NOMO-1 treated with DMSO at 0.1 percent for 48 hours (cell line): ENCODE measurements at regions not wholly inside any gene's neighbourhood (a gene's known extent, or its start where the extent isn't known, plus 50 kb on each side); places are given as distances from the start of the nearest gene placed in this dataset.

Experiments
- DNase-seq: peaks from one replicate; lab custom pipeline; 2025; ENCODE audit not compliant: unreplicated experiment; lab: John Stamatoyannopoulos, UW

DNA sequence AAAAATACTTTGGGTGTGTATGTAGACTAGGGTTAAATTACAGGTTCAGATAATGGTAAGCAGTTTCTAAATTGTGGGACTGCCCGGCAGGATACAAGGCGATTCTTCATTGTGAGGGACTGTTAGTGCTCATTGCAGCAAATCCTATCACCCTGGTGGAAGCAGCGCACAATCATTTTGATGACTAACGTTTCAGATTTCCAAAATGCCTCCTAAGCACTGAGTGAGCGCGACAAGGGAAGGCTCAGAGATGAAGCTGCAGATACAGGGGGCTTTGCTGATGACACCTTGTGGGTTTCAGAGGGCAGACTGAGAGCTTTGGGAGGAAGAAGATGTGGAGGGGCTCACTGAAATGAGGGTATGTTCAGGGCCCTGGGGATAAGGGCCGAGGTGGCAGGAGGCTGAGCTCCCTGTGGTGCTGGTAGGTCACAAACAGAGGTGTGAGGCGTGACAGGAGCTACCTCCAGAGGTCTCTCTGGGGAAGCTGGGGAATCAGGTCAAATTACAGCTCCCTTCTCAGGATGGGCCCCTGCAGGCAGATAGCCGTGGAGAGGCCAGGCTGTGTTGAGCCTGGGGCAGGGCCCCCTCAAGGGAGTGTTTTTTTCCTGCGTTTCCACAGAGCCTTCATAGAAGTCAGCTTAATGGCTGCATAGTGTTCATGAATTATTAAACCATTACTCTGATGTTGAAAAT lies 84.5 kb upstream of the FYN start:
- no peak for DNase-seq

DNA sequence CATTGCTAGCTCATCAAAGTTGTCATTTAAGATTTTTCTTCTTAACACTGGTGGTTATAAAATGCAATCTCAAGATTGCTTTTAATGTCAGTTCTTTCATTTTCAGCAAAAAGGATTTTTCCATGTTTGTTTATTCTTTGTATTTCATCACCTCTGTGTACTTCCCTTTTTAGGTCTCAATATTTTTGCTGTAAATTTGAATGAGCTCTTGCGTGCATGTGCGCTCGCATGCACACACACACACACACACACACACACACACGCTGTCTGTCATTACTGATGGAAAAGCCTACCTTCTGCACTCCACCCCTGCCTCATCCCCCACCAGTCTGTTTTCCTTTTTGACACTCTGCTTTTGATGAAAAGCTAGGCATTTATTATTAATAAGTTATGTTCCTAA lies 85.3 kb upstream of the FYN start:
- DNase-seq: peak; percentile 76

DNA sequence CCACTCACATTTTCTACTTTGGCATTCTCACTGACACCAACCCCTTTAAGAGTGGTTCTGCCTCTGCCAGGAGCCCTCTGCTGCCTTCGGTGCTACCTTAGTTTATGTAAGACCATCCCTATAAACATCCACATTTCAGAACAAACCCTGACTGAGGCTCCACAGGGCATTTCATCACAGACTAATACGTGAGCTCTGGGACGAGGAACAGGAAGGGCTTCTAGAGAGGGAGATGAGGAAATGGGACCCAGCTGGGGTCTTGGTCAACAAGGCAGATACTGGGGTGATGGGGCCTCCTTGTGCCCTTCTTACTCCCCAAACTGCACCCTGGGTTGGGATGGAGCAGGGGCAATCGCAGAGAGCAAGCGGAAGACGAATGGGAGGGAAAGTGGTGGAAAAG lies 86.5 kb upstream of the FYN start:
- no peak for DNase-seq

DNA sequence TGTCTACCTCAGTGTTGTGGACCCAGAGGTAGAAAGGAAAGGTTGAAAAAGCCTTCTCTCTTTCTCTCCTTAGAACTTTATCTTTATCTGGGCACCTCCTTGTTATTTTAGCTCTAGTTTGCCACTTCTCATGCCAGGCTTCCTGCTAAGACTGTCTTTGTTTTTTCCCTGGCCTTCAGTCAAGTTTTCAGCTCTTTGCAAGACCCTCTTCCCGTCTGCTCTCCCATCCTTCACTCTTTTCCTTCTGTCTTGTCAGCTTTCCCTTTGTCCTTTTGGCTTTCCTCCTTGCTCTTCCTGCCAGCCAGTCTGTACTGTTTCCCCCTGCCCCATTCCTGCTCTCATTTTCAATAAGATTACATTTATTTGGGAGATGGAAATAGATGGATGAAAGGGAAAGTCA lies 86.8 kb upstream of the CCN6 start:
- DNase-seq: no peak

DNA sequence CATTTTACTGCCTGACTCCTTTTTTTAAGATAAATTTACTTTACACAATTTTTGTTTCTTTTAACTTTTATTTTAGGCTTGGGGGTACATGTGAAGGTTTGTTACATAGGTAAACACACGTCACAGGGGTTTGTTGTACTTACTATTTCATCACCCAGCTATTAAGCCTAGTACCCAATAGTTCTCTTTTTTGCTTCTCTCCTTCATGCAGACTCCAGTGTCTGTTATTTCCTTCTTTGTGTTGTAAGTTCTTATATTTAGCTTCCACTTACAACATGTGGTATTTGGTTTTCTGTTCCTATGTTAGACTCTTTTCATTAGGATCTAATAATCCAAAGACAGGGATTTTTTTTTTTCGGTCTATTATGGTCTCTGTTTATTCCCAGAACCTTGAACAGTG lies 83.5 kb upstream of the CCN6 start:
- DNase-seq: peak; percentile 92

DNA sequence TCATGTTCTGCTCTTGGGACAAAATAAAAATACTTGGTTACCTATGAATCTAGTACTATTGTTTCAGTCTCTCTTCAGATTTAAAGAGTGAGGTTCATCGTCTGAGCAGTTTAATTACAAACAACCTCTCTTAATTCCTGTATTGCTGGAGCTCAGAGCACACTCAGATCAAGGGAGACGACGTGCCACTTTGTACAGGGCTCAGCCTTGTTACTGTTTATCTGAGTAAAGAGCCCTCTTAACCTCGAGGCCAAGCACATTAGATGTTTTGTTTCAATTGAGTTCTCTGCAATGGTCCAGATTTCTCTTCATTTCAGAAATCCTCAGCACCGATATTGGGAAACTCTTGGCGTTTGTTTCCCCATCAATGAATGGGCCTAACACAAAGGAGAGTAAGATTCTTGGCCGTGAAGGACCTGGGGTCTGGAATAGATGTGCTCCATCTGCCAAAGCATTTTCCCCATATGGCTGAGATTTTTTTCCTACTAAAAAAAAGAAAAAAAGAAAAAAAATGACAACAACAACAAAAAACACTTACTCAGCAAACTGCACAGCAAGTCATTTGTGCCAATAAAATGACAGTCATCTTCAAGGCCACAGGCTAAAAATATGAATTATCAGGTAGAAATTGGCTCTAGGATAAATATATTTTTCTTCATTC lies 82.6 kb upstream of the CCN6 start:
- DNase-seq: no peak

DNA sequence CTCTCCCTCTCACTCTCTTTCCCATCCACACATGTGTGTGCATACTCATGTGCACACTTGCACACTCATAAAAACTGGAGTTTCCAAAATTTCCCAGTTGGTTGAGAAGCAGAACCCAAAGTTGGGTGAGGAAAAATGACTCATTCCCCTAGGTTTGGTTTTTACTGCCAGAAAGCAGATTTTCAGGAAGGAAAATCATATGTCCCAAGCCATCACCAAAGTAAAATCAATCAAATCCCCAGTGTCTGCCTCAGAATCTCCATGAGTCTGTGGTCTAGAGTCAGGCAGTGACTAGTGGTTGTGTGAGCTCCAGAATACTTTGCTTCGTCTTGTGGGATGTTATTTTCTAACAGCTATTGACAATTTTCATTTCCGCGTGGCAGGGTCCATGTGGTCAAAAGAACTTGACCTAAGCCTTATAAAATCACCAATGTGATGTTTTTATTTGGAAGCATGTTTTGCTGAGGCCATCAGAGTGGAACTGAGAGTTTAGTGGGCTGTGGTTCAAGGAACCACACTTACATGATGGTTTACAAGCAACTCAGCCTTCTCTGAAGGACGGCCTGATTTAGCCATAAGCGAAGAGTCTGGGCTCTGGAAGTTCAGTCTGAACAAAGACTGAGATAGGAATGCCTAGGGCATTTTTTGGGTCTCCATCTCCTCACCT lies 81.9 kb upstream of the CCN6 start:
- DNase-seq: no peak

DNA sequence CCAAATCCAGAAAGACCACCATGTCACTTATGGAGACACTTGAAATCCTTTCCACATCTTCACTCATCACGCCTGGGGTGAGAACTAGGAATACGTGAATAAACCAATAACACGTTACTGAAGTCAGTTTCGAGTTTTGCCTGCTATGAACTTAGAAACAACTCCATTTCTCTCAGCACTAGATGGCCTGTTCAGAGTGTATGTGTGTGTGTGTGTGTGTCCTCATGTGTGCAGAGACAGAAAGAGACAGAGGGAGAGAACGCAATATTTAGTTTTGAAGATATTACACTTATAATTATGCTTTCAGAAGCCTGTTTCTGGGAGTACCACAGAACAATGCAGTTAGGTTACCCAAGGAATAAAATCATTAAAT lies 81.2 kb upstream of the CCN6 start:
- DNase-seq: no peak

DNA sequence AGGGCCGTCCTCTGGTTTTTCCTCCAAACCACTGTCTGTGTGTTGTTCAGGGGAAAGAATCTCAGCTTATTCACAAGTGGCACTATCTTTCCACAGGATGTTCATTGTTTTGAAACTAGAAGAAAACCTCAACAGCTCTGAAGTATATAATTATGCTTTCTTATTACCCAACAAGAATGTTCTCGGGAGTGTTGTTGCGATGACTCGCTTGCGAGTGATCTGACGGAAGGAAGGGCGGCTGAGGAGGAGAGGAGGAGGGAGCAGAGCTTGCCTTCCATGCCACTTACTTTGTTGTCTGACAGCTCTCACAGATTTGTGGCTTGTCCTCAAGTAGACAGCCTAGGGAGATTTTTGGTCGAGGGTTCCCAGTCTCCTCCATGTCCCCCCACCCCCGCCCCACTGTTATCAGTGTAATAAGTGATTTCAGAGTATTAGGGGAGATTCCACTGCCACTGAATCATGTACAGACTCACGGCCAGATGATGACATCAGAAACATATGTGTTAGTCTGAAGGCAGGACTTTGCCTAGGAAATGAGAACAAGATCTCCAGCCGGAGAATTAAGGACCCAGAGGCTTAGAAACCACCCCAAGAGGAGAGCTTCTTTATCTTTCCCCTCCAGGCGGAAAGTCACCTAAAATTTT lies 80.7 kb upstream of the CCN6 start:
- peak; percentile 89 for DNase-seq

DNA sequence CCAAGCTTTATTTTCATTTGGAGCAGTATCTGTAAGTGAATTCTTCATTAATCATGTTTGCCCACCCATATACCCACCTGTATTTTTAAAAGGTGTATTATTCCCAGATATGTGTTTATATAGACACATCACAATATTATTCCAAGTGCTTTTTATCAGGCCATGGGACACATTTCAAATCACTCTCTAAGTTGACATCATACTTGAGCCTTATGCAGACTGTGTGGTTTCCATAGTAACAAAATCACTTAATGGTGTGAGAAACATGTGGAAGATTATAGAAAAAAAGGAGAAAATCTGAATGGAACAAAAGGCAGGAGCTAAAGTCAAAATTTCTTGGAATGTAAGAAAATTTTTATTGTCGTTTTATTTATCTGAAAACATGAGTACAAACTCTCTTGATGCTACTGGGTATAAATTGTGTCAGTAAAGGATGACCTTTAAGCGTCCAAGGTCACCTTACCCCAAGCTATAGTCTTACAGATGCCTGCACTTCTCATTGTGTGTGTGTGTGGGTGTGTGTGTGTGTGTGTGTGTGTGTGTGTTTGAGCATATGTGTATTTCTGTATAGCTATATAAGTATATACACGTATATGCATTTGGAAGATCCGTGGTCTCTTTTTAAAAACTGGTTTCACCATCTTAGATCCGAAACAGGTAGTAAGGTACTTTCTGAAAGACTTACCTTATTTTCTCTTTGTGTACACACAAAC lies 79.8 kb upstream of the CCN6 start:
- no peak for DNase-seq

DNA sequence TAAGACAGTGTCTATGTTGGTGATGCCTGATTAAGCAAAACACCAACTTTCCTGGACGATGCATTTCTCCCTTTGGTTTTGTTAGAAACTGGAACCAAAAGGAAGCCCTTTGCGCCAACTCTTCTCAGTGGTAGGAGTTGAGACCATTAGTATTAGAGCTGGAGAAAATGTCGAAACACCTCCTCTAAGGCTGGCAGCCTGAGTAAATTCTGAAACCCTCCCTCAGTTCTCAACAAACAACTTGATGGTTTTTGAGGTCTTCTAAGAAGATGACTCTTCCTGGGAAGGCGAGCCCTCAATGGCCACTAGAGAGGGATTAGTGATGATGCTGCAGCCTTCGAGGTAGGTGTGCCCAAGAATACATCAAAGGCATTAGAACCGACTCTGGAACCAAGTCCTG lies 78.4 kb upstream of the CCN6 start:
- DNase-seq: no peak

DNA sequence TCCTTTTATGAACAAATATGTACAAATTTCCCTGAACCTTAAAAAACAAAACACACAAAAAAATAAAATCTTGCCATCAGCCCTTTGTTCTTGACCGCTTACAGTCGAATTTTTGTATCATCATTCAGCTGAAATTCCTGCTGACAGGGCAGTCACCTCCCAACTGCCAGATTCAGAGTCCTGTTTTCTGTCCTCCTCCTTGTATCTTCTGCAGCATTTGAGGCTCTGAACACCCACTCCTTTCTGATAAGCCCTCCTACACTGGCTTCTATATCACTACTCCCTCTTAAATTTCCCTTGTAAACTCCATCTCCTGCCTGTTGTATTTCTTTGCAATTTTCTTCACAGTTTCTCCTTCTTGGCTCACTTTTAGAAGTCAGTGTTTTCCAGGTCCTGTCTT lies 77.8 kb upstream of the CCN6 start:
- no peak for DNase-seq

DNA sequence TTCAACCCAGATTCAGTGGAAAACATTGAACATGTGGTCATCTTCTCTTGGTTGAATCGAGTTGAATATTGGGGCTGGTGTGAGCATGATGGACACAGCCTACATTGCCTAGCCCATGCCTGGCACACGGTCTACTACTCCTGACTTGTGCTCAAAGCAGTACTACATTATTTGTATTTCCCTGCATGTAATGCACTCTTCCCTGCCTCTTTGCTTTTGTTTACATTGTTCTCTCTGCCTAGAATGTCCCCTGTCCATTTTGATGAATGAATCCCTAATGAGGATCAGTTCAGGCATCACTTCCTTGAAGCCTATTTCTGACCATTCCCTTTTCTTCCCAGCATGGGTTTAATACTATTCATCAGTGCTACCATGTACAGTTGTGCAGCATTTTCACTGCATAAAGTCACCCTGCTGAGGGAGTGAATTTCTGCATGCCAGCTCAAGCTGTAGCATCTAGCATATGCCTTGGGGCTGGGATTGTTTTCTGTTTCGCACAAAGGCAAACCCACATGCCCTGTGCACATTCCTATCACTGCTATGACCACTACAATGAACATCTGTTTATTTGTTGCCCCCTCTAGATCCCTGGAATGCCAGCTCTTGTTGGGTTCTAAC lies 75.3 kb upstream of the CCN6 start:
- no peak for DNase-seq

DNA sequence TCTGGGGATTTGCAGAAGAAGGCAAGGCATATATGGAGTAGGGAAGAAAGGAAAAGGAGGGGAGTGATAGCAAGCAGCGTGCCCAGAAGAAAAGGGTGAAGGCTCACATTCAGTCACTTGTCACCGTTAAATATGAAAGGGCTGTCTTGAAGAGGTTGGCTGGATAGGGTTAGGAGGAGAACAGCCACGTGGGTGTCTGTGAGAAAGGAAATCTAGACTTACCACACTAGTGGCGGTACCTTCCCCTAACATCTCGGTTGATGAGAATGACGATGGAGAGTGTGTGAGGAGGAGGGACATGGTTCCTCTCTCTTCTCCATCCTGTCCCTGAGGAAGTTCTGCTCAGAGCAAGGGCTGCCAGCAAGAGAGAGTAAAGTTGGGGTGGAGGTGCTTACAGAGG lies 74.3 kb upstream of the CCN6 start:
- no peak for DNase-seq

DNA sequence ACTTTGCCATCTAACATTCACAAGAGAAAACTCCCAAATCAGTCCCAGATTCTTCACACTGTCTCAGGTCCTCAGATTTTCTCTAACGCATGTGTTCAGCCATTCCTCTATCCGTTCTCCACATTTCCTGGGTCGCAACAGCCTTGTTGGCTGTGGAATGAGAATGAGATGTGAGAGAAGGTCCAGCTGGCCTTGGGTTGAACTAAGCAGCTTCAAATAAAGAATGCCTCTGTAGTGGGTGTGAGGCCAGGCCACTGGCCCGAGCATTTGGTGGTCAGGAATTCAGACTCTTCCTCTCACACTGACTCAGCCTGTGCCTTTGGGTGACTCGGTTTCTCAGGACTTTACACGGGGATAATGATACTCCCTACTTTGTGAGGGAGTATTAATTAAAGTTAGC lies 73.8 kb upstream of the CCN6 start:
- DNase-seq: no peak

DNA sequence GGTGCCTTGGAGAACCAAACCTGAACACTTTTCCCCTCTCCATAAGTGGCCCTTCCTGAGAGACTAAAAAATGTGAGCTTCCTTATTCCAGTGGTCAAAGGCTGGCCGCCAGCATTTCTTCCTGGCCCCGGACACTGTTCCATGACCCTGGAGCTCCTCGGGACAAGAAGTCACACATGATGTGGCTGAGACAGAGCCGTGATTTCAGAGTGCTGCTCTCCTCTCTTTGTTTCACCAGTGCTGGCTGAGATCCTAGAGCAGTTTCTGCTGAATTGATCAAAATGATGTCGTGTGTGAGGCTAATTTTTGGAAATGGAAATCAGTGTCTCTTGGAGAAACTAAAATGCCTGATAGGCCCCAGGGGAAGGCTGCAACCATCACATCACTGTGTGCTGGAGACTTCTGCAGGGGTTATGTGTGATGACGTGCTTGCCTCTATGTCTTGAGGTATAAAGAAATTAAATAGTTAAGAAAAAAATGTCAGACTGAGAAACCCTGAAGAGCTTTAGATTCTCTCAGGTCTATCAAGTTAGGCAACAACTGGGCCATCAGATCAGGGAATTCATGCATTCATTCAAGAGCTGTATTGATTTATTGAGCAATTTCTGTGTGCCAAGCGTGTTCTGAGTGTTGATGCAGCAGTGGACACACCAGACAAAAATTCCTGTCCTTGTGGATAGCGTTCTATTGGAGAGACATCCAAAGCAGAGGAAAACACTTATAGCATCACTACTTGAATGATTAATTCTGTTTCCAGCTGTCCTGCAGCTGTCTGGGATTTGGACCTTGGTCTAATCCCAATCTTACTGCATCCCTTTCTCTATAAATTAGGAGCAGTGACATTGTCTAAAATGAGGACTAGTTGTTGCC lies 72.7 kb upstream of the CCN6 start:
- no peak for DNase-seq

DNA sequence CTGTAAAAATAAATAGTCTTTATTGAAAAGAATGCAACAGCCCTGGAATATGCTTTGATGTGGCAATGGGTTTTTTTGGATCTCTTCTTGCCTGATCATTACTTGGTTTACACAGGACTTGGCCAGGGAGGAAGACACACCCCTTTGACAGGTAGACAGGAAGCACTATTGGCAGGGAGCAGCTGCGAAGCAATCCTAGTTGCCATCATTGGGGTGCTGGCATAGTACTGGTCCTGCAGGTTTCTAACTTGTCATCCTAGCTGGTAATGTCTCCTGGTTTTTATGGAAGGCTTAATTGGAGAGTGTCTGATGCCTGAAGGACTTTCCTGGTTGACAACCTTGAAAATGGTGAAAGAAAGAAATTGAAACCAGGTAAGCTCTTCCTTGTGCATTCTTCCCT lies 71.2 kb upstream of the CCN6 start:
- DNase-seq: no peak

DNA sequence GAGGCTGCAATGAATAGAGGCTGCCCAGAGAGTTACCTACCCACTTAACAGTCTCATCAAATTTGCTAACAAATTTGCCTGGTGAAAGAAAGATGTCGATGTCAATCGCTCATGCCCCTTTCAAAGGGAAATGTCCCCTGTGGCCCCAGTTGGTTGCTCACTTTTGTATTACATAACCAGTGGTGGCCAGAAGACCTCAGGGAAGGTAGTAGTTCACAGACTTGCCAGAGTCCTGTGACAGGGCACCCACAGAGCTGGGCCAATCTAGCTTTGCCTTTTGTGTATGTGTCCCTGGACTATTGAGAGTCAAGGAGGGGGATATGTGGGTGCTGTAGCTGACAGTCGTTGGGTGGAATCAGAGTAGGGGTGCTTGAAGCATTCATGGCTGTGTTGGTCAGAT lies 70.7 kb upstream of the CCN6 start:
- no peak for DNase-seq

DNA sequence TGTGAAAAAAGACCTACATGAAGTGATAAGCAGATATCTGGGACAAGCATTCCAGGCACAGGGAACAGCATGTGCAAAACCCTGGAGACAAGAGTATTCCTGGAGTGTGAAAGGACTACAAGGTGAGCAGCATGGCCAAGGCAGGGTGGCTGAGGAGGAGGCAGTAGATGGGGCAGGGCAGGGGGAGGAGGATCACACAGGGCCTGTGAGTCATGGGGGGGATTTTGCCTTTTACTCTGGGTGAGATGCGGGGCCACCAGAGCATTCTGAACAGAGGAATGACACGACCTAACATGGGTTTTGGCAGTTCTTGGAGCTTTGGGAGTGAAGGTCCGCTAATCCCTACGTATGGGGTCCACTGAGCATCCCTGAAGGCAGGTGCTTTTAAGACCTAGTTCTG lies 69.8 kb upstream of the CCN6 start:
- DNase-seq: no peak

DNA sequence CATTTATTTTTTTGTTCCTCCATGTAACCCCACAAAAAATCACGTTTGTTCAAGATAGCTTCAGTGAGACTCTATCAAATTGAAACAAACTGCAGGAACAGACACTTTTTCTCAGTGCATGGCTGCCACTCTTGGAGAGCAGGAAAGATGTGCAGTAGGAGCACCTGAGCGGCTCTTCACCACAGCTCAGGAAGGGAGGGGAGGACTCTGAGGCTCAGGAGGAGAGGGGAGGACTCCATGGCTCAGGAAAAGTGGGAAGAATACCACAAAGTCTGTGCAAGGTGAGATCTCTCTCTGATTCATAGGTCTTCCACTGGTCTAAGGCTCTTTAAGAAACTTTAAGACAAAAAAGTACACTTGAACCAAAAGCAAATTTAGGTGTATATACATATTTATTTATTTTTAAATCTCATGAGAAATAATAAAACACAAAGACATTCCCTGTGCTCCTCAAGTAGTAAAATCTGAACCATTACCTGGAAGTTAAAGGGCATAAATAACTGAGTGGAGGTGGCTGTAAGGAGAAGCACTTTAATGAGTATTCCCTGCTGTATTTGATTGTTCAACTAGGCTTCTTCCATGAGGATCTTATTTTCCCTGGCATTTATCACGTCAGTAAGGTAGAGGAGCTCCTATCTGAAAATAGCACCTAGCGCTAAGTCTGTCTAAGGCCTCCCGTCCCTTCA lies 69.2 kb upstream of the CCN6 start:
- no peak for DNase-seq
